ENCODE measurements at regions not wholly inside any gene's neighbourhood (a gene's known extent, or its start where the extent isn't known, plus 50 kb on each side); places are given as distances from the start of the nearest gene placed in this dataset.

- TF ChIP-seq CTCF (IDR thresholded peaks at IDR 0.05; ENCODE audit: insufficient read depth, low read length): no peak
- no peak for TF ChIP-seq POLR2AphosphoS5 (IDR thresholded peaks at IDR 0.05; ENCODE audit: low read depth)
- no peak for TF ChIP-seq GABPA (IDR thresholded peaks at IDR 0.05; ENCODE audit: low read depth)
- TF ChIP-seq SPI1 (IDR thresholded peaks at IDR 0.05; ENCODE audit: borderline replicate concordance, low read depth): no peak
Measured at GRCh38 chr22:49432897-49433443, 394.7 kb downstream of the BRD1 start.

All from HL-60 (cell line).